ENCODE measurements at regions not wholly inside any gene's neighbourhood (a gene's known extent, or its start where the extent isn't known, plus 50 kb on each side); places are given as distances from the start of the nearest gene placed in this dataset.

GRCh38 chr16:48487287-48487686, 102.1 kb upstream of the SIAH1 start:
- no peak for DNase-seq
- intact Hi-C loops (cut with DNase I): no loop called here

GRCh38 chr16:48481772-48482171, 96.6 kb upstream of the SIAH1 start:
- DNase-seq: no peak
- intact Hi-C loops (cut with DNase I): no loop called here

DNA sequence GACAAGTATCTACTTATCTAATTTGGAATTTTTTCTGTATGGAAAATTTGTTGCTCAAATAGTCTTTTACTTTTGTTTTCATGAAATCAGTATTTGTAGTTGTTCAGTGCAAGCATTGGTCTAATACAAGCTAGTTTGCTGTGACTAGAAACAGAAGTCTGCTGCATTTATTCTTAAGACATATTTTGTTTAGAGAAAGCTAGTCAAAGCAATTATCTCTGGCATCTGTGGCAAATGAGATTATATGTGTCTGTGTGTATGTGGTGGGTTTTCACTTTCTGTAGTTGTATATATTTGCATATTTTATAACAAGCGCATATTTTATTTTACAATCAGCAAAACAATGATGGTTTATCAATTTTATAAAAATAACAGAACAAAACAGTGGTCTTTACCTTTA, 96.0 kb upstream of the SIAH1 start:
- no peak for DNase-seq
- intact Hi-C loops (cut with DNase I): no loop called here

- no peak for DNase-seq
- intact Hi-C loops (cut with DNase I): no loop called here
These were observed 94.7 kb upstream of the SIAH1 start for GRCh38 chr16:48479955-48480354.

- no peak for DNase-seq
- intact Hi-C loops (cut with DNase I): no loop called here
These were observed 94.1 kb upstream of the SIAH1 start for GRCh38 chr16:48479329-48479728.

DNA sequence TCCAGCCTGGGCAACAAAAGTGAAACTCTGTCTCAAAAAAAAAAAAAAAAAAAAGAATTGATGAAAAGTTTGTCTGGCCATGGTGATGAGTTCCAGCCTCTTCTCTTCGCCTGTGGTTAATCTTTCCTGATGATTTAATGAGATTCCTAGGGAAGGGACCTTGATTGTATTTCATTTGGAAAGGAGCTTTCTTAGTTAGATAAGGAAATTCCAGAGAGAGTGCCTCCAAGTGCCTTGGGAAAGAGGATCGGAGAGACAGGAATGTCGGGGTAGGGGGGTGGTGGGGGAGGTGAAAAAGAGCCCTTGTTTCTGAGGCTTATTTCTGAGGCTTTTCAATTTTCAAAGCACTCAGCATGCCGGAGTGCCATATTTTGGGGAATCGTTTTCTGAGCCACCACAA, 93.2 kb upstream of the SIAH1 start:
- intact Hi-C loops (cut with DNase I): no loop called here
- no peak for DNase-seq

DNA sequence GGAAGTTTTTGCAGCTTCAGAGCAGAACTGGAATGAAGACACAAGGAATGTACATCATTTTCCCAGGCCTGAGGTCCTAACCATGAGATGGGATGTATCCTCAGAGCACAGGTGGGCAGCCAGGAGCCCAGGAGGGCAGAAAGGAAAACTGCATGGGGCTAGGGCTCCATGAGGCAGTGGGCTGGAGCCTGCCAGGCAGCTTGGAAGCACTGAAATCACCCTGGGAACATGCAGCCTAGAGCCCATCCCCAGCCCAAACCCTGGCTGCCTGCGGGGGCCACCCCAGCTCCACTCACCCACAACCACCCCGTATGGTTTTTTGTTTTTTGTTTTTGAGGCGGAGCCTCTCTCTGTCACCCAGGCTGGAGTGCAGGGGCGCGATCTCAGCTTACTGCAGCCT, 86.2 kb upstream of the SIAH1 start:
- intact Hi-C loops (cut with DNase I): no loop called here
- no peak for DNase-seq

- intact Hi-C loops (cut with DNase I): no loop called here
- no peak for DNase-seq
These were observed 77.0 kb upstream of the SIAH1 start for GRCh38 chr16:48462106-48462740.

GRCh38 chr16:48459167-48459566, 74.0 kb upstream of the SIAH1 start:
- intact Hi-C loops (cut with DNase I): no loop called here
- no peak for DNase-seq

- DNase-seq: no peak
- intact Hi-C loops (cut with DNase I): no loop called here
These were observed 68.8 kb upstream of the SIAH1 start for GRCh38 chr16:48454051-48454450.

GRCh38 chr16:48452991-48453760, 68.0 kb upstream of the SIAH1 start:
- peak in 1 of 10 donors; percentile 35 for DNase-seq
- intact Hi-C loops (cut with DNase I): no loop called here

DNA sequence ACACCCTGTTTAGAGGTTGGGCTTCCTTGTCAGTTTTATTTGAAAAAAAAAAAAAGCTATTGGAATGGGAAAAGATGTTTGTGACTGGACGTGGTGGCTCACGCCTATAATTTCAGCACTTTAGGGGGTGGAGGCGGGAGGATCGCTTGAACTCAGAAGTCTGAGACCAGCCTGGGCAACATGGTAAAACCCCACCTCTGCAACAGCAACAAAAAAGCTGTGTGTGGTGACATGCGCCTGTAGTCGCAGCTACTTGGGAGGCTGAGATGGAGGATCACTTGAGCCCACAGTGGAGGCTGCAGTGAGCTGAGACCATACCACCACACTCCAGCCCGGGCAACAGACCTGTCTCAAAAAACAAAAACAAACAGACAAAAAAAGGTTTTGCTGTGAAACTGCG, 66.1 kb upstream of the SIAH1 start:
- intact Hi-C loops (cut with DNase I): no loop called here
- DNase-seq: peak in 1 of 10 donors; percentile 51

DNA sequence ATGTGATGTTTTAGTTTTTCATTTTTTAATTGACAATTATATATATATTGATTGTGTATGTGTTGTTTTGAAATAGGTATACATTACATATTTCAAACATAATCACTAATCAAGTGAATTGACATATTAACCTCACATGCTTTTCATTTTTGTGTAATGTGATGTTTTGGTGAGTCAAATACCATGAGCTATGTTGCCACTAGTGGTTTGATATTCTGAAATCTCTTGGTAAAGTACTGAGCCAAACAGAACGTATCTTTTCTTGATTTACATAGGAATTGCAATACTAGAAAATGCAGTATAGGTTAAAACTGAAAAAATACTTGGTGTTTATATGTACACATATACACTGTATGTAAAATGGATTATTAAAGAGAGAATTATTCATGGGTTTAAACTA, 65.2 kb upstream of the SIAH1 start:
- no peak for DNase-seq
- intact Hi-C loops (cut with DNase I): no loop called here

DNA sequence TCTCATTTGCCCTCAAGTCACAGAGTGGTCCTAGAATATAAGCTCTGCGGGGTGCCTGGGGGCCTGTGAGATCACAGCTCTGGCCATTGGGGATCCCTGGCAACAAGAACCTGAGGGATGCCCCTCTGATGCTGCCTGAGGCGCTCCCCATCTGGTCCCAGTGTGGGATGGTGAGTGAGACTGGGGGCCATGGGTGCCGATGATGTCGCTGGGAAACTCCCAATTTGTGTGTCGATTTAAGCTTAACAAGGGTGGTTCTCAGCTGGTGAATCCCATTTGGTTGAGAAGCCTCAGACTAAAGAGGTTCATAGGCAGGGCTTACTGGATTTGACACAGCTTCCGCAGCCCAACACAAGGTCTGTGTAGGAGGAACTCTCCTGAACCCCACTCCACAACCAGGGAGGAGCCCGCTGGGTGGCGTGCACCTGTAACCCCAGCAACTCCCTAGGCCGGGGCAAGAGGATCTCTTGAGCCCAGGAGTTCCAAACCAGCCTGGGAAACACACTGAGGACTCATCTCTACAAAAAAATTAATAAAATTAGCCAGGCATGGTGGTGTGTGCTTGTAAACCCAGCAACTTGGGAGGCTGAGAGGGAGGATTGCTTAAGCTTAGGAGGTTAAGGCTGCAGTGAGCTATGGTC, 63.7 kb upstream of the SIAH1 start:
- peak in 1 of 10 donors; percentile 60 for DNase-seq
- intact Hi-C loops (cut with DNase I): no loop called here

DNA sequence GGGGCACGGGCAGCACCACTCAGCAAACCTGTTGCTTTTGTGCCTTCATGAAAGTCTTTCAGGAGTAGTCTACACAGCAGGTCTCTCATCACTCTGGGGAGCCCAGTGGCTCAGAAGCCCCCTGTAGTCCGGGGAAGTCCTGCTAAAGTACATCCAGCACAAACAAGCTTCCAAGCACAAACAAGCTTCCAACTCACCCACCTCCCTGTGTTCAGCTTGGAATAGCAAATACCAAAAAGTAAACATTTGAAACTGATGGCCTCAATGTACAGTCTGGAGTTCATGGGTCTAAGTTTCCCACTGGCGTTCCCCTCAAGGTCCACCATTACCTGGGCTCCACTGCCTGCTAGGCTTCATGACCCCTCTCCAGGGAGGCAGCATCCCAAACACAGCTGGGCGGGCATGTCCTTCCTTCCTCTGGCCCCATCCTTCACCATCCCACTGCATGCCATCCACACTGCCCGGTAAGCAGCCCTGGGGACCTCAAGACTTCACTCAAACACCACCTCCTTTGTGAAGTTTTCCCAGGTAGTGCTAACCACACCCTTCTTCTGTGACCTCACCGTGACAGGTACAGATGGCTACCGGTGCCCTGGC, 62.8 kb upstream of the SIAH1 start:
- peak in 1 of 10 donors; percentile 20 for DNase-seq
- intact Hi-C loops (cut with DNase I): no loop called here

DNA sequence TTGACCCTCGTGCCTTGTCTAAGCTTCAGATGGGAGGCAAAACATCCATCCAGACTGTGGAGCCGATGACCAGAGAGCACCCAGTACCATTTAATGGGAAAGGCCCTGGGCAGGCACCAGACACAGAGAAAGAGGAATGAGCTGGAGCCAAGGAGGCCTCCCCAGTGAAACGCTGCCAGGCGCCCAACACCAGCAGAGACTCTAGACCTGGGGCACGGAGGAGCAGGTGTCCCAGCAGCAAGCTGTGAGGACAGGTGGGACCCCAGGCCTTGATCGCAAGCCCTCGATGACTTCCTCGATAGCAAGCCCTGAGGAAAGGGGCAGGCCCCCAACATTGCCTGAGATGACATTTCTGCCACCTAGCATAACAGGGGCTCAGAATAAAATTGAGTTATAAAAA, 62.2 kb upstream of the SIAH1 start:
- peak in 1 of 10 donors; percentile 59 for DNase-seq
- intact Hi-C loops (cut with DNase I): no loop called here

DNA sequence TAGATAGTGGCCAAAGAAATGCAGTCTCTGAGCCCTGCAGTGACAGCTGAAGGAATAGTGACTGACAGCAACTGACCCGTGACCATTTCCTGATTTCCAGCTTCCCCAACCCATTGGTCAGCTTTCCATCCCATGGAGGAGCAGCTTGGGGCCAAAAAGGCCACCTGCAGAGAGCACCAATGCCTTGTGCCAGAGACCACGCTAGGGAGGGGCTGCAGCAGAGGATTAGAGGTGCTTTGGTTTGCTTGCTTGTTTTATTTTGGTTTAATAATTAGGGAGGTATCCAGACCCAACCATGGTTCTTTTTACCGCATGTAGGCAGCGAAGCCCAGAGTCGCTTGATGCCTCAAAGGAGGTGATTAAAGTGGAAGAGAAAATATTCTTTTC, 61.3 kb upstream of the SIAH1 start:
- peak in 1 of 10 donors; percentile 31 for DNase-seq
- intact Hi-C loops (cut with DNase I): no loop called here

DNA sequence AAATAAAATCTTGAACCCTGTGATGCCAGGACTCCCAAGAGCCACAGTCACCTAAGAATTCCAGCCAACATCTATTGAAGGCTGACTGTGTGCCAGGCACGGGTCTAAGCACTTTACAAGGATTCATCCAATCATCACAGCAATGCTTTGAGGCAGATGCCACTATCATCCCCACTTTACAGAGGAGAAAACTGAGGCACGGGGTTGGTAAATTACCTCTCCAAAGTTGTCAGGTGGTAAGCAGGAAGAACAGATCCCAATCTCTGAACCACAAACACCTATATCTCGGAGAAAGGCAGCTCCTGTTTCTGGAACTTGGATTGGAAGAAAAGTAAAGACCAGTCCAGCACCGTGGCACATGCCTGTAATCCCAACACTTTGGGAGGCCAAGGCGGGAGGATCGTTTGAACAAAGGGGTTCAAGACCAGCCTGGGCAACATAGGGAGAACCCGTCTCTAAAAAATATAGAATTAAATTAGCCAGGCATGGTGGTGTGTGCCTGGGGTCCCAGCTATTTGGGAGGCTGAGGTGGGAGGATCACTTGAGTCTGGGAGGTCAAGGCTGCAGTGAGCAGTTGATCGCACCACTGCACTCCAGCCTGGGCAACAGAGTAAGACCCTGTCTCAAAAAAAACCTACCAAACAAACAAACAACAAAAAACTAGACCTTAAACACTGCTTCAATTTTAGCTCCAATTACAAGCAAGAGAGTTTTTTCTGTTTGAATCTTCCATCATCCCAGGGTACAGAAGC, 60.7 kb upstream of the SIAH1 start:
- DNase-seq: peak in 1 of 10 donors; percentile 50
- intact Hi-C loops (cut with DNase I): no loop called here

DNA sequence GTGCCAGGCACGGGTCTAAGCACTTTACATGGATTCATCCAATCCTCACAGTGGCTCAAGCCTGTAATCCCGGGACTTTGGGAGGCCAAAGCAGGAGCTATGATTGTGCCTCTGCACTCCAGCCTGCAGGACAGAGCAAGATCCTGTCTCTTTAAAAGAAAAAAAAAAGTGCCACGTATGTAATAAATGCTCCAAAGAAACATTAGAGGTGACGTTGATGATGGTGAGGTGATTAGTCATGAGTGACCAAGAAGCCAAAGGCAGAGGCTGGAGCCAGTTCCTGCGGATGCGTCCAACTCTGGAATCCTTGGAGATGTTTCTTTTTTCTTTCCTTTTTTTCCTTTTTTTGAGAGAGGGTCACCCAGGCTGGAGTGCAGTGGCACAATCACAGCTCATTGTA, 59.4 kb upstream of the SIAH1 start:
- no peak for DNase-seq
- intact Hi-C loops (cut with DNase I): no loop called here

GRCh38 chr16:48442379-48442778, 57.2 kb upstream of the SIAH1 start:
- DNase-seq: peak in 1 of 10 donors; percentile 14
- intact Hi-C loops (cut with DNase I): no loop called here

GRCh38 chr16:48441863-48442279, 56.7 kb upstream of the SIAH1 start:
- intact Hi-C loops (cut with DNase I): no loop called here
- peak in 1 of 10 donors; percentile 33 for DNase-seq
